ENCODE measurements at regions not wholly inside any gene's neighbourhood (a gene's known extent, or its start where the extent isn't known, plus 50 kb on each side); places are given as distances from the start of the nearest gene placed in this dataset.

GRCh38 chr3:144051211-144051610 lies 79.6 kb downstream of the DIPK2A start:
- TF ChIP-seq CTCF (conservative IDR thresholded peaks at IDR 0.05; ENCODE audit: control insufficient read depth, insufficient read depth, low read depth, low read length): no peak
- no peak for DNase-seq (ENCODE audit: low read depth)
- no peak overlapping the region for H3K4me3 ChIP-seq (ENCODE audit: control insufficient read depth, low read depth, low read length)

- H3K4me3 ChIP-seq (ENCODE audit: control insufficient read depth, low read depth, low read length): no peak overlapping the region
- TF ChIP-seq CTCF (conservative IDR thresholded peaks at IDR 0.05; ENCODE audit: control insufficient read depth, insufficient read depth, low read depth, low read length): no peak
- DNase-seq (ENCODE audit: low read depth): peak; percentile 75
Measured at GRCh38 chr3:144052275-144052674, 80.7 kb downstream of the DIPK2A start.

- peak; percentile 69 for DNase-seq (ENCODE audit: low read depth)
- H3K4me3 ChIP-seq (ENCODE audit: control insufficient read depth, low read depth, low read length): no peak overlapping the region
- TF ChIP-seq CTCF (conservative IDR thresholded peaks at IDR 0.05; ENCODE audit: control insufficient read depth, insufficient read depth, low read depth, low read length): no peak
Measured at GRCh38 chr3:144053121-144053520, 81.5 kb downstream of the DIPK2A start.

GRCh38 chr3:144054766-144055165 lies 83.1 kb downstream of the DIPK2A start:
- H3K4me3 ChIP-seq (ENCODE audit: control insufficient read depth, low read depth, low read length): no peak overlapping the region
- no peak for DNase-seq (ENCODE audit: low read depth)
- TF ChIP-seq CTCF (conservative IDR thresholded peaks at IDR 0.05; ENCODE audit: control insufficient read depth, insufficient read depth, low read depth, low read length): no peak

GRCh38 chr3:144055604-144056003 lies 84.0 kb downstream of the DIPK2A start:
- H3K4me3 ChIP-seq (ENCODE audit: control insufficient read depth, low read depth, low read length): no peak overlapping the region
- DNase-seq (ENCODE audit: low read depth): no peak
- no peak for TF ChIP-seq CTCF (conservative IDR thresholded peaks at IDR 0.05; ENCODE audit: control insufficient read depth, insufficient read depth, low read depth, low read length)

GRCh38 chr3:144058713-144059112 lies 87.1 kb downstream of the DIPK2A start:
- no peak for DNase-seq (ENCODE audit: low read depth)
- no peak for TF ChIP-seq CTCF (conservative IDR thresholded peaks at IDR 0.05; ENCODE audit: control insufficient read depth, insufficient read depth, low read depth, low read length)
- H3K4me3 ChIP-seq (ENCODE audit: control insufficient read depth, low read depth, low read length): no peak overlapping the region

- no peak overlapping the region for H3K4me3 ChIP-seq (ENCODE audit: control insufficient read depth, low read depth, low read length)
- no peak for TF ChIP-seq CTCF (conservative IDR thresholded peaks at IDR 0.05; ENCODE audit: control insufficient read depth, insufficient read depth, low read depth, low read length)
- no peak for DNase-seq (ENCODE audit: low read depth)
Measured at GRCh38 chr3:144059481-144059880, 87.9 kb downstream of the DIPK2A start.
